GM18870 (cell line): ENCODE measurements at regions not wholly inside any gene's neighbourhood (a gene's known extent, or its start where the extent isn't known, plus 50 kb on each side); places are given as distances from the start of the nearest gene placed in this dataset.

Source experiments
- ATAC-seq: cut with Tn5 transposase; IDR thresholded peaks from one replicate; pipeline ENCODE4 v1.9.1; 2021; ENCODE audit warnings: moderate library complexity; ENCODE audit not compliant: unreplicated experiment

GRCh38 chr5:4252385-4252784, 656.8 kb downstream of the IRX1 start:
- ATAC-seq, result no peak

DNA sequence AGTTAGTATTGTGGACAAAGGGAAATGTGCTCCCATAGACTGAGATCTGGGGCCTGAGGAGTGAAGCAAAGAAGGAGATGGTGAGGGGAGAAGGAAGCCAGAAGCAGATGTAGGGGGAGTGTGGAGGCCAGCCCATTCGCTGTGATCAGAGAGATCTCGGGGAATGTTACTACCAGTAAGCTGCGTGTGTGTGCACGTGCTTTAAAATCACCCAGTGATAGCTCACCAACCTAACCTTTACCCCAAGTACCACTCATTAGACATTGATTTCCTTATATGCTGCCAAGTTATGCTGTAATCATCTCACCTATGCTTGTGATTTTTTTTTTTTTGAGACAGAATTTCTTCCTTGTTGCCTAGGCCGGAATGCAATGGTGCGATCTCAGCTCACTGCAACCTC, 659.1 kb downstream of the IRX1 start:
- ATAC-seq, result no peak

GRCh38 chr5:4255441-4255840, 659.8 kb downstream of the IRX1 start:
- no peak for ATAC-seq

GRCh38 chr5:4258170-4258569, 662.5 kb downstream of the IRX1 start:
- no peak for ATAC-seq

DNA sequence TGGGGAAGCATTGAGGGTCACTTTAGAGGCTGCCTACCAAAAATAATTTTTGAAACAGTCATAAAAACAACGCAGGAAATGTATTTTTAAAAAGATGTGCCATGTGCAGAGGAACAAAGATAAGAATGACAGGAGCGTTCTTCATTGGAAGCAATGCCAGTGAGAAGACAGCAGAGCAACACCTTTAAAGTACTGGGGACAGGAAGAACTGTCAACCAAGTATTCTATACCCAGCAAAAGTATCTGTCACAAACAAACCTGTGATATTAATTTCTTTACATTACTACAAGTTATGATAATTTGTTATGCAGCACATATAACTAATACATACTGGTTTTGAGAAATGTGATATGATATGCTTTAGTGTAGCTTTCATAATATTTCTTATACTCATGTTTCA, 675.6 kb downstream of the IRX1 start:
- no peak for ATAC-seq

GRCh38 chr5:4275232-4275631, 679.6 kb downstream of the IRX1 start:
- no peak for ATAC-seq

GRCh38 chr5:4294878-4295277, 699.2 kb downstream of the IRX1 start:
- no peak for ATAC-seq

- no peak for ATAC-seq
These were observed 700.2 kb downstream of the IRX1 start for GRCh38 chr5:4295663-4296339.

DNA sequence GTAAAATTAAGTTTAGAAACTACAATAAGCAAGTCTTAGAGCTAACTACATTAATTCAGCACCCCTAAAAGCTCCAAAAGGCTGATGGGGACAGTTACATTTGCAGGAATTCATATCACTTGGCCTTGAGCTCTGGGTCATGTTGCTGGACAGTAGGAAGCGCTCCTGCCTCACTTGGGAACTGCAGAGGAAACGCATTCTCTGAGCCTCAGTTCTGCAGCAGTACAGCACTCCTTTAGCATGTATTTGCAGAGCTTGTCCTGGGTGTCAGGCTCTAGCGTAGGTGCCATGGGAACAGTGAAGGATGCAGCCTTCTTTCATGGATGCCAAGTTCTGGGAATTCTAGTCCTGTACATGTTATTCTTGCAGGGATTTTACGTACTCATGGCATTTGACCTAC, 710.4 kb downstream of the IRX1 start:
- no peak for ATAC-seq

GRCh38 chr5:4309026-4309425, 713.4 kb downstream of the IRX1 start:
- ATAC-seq, result no peak

- ATAC-seq, result no peak
These were observed 717.5 kb downstream of the IRX1 start for GRCh38 chr5:4313138-4313537.

DNA sequence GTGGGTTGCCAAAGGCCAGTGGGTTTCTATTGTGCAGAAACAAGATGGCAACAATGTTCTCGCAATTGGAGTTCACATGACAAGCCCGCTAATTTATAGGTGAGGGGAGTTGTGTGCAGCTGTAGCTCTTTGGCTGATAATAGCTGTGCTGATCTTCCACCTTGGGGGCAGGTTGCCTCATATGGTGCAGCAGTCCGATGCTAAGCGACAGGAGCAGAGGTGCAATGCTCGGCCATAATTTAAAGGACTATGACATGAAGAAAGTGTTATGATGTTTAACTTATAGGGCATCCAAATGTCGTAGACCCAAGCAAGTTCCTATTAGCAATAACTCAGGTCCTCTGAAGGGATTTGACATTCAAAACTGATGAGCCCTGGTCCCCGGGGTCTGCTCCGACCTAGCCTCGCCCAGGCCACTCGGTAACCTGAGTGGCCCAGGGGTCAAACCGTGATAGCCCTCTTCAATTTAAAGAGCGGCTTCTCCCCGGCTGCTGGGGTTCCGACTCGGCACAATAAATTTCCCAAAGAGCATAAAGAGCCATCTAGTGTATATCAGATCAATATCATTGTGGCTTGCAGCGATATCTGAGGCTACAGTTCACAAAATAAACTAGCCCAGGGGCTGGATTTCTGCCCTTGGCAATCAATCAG, 724.0 kb downstream of the IRX1 start:
- ATAC-seq, result no peak

DNA sequence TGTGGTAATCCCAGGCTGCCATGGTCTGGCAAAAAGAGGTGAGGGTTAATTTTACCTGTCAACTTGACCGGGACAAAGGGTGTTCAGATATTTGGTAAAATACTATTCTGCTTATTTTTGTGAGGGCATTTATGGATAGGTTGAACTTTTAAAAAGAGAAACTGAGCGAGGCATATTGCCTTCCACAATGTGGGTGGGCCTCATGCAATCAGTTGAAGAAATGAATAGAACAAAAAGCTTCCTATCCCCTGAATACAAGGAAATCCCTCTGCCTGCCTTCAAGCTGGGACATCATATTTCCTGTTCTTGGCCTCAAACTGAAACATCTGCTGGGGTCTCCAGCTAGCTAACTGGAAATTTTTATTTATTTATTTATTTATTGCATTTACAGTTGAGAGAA, 734.7 kb downstream of the IRX1 start:
- no peak for ATAC-seq

DNA sequence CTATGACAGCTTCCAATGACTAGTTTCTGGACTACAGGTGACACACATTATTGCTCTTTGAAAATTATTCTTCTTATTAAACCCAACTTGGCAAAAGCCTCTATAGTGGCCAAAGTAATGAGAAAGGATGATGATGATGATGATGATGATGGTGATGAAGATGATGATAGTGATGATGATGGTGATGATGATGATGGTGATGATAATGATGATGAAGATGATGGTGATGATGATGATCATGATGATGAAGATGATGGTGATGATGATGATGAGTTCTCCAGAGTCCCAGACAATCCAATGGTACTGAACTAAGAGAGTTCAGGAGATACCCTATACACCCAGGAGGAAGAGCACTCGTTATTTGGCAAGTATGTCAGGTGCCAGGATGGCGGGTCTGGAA, 739.4 kb downstream of the IRX1 start:
- no peak for ATAC-seq

DNA sequence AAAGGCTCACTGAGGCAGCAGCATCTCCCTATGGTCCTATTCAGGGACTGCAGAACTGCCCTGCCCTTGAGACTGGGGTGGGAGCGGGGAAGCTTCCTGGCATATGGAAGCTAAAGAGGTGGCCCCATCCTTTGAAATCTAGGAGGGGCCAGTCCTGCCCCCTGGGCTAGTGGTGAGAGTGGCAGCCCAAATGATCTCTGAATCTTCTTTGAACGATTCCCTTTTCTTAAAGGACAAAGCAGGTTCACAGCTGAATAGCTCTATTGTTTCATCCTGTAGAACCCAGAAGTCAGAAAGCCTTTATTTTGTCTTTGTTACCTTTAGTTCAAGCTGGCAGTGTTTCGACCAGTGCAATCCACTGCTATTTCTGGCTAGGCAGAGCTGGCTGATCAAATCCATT, 741.9 kb downstream of the IRX1 start:
- no peak for ATAC-seq

DNA sequence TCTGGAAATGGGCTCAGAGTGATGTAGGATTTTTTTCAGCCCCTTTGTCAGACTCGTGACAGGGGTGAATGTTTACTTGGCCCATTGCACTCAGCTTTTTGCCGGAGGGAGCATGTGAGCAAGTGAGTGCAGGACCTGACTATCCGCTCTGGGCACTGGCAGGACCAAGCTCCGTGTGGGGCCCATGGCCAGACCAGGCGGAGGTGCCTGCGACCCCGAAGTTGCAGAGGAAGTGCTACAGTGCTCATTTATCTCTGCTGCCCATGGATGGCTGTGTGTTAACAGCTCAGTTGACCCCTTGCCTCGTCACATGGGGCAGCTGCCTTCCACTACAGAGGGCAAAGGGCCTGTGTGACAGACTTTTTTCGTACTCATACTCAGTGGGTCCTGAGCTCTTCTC, 744.3 kb downstream of the IRX1 start:
- no peak for ATAC-seq

DNA sequence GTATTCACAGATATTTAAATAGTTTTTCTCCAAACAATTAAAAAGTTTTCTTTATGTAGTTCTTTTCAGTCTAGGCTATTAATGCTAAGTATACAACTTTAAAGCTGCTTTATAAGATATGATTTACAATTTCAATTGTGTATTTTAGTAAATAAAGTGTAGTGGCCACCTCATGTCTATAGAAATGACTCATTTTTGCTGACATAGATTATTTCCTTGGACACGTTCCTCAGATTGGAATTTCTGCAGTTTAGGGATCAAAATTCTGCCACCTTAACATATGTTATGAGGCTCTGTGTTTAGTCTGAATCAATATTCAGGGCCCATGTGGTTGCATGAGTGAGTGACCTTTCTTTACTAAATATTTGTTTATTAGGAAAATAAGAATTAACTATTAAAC, 750.2 kb downstream of the IRX1 start:
- ATAC-seq, result no peak

GRCh38 chr5:4348423-4348822, 752.8 kb downstream of the IRX1 start:
- ATAC-seq, result no peak

DNA sequence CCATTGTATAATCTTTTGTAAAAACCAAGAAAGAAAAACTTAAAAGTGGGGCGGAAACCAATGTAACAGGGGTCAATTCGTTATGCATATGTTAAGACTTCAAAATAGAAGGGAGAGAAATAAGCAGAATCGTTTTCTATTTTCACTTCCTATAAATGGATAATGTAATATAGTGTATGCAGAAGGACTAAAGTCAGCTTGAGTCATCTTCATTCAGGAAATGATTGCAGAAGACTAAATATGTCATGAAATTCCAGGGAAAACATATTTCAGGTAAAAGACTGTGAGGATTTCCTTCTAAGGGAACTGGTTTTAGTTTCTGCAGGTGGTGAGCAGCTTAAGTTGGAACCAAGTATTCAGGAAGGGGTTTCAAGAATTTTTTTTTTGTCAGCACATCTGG, 753.3 kb downstream of the IRX1 start:
- ATAC-seq, result no peak

- no peak for ATAC-seq
These were observed 760.6 kb downstream of the IRX1 start for GRCh38 chr5:4356201-4356600.

DNA sequence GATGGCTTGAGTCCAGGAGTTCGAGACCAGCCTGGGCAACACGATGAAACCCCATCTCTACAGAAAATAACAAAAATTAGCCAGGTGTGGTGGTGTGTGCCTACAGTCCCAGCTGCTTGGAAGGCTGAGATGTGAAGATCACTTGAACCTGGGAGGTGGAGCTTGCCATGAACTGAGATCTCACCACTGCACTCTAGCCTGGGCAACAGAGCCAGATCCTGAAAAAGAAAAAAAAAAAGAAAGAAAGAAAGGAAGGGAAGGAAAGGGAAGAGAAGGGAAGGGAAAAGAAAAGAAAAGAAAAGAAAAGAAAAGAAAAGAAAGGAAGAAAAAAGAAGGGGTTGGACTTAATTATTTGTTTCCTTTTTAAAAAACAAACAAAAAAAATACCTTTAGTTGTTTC, 764.2 kb downstream of the IRX1 start:
- ATAC-seq, result no peak

DNA sequence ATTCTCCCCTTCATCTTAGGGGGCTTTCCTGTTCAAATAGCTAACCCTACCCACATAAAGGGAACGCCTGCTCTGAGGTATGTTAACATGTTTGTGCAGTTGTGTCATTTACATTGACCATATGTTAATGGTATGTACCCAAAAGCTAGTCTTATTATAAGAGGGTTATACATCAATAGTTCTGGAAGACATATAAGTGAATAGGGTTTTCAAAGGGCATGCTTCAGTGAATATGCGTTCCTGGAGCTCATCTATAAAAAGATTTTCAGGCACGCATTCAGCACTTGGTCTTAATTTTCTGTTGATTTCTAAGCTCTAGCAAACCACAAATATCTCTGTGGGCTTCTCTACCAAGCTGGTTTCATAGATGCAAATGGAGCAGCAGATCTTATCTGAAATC, 766.1 kb downstream of the IRX1 start:
- ATAC-seq, result no peak

DNA sequence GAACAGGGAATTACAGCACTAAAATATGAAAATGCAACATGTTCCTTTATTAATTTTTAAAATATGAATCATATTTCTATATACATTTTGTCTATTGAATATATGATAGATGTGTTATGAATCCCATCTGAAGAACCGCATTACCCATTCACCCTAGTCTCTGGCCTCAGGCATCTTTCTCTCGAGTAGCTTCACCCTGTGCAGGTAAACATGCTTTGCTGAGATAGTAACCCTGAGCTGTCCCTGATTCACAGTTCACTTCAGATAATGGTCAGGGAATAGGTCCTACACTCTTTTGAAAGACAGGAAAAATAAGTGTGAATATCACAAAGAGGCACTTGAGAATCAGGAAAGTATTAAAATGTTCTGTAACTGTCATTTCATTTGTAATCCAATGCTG, 766.8 kb downstream of the IRX1 start:
- ATAC-seq, result no peak
